ENCODE measurements at regions not wholly inside any gene's neighbourhood (a gene's known extent, or its start where the extent isn't known, plus 50 kb on each side); places are given as distances from the start of the nearest gene placed in this dataset.

- H3K36me3 ChIP-seq: no peaks in the 10 kb centered on the region
- H3K9me3 ChIP-seq: no peaks in the 10 kb centered on the region
- no peak overlapping the region for H3K27ac ChIP-seq
- intact Hi-C loops (cut with DNase I): loop anchor here (10.0 kb wide), 1 partner anchor 270 kb away; no protein-coding TSS in a partner anchor
- TF ChIP-seq CTCF (IDR thresholded peaks at IDR 0.05) (no peak), POLR2A (IDR thresholded peaks at IDR 0.05) (no peak)
- H3K4me1 ChIP-seq: peaks cover 0 to 6% of the 10 kb centered on the region in 2 donors
- no peaks in the 10 kb centered on the region for H3K27me3 ChIP-seq
- DNase-seq: no peak
- no peak overlapping the region for H3K4me3 ChIP-seq (replicated peaks in 1 of 3)
- 72 to 73% methylated on average over 14 of the region's 14 CpGs for WGBS, 2 donors
Observed at GRCh38 chr2:16224298-16225045, 284.1 kb downstream of the MYCN start.

GRCh38 chr2:16223841-16224177 lies 283.5 kb downstream of the MYCN start:
- no peaks in the 10 kb centered on the region for H3K36me3 ChIP-seq
- H3K4me3 ChIP-seq (replicated peaks in 1 of 3): no peak overlapping the region
- H3K27ac ChIP-seq: no peak overlapping the region
- peaks cover 0 to 6% of the 10 kb centered on the region in 2 donors for H3K4me1 ChIP-seq
- no peak for DNase-seq
- TF ChIP-seq POLR2A (IDR thresholded peaks at IDR 0.05): no peak
- no peak for TF ChIP-seq CTCF (IDR thresholded peaks at IDR 0.05)
- no peaks in the 10 kb centered on the region for H3K9me3 ChIP-seq
- 85 to 92% methylated on average over 2 to 3 of the region's 3 CpGs for WGBS, 2 donors
- intact Hi-C loops (cut with DNase I): loop anchor here (10.0 kb wide), 1 partner anchor 271 kb away; no protein-coding TSS in a partner anchor
- H3K27me3 ChIP-seq: no peaks in the 10 kb centered on the region

- no peak for TF ChIP-seq POLR2A (IDR thresholded peaks at IDR 0.05)
- TF ChIP-seq CTCF (IDR thresholded peaks at IDR 0.05): no peak
- 75 to 82% methylated on average over 12 to 13 of the region's 13 CpGs for WGBS, 2 donors
- no peak overlapping the region for H3K4me3 ChIP-seq (replicated peaks in 1 of 3)
- no peak for DNase-seq
- H3K36me3 ChIP-seq: no peaks in the 10 kb centered on the region
- no peaks in the 10 kb centered on the region for H3K27me3 ChIP-seq
- no peaks in the 10 kb centered on the region for H3K9me3 ChIP-seq
- intact Hi-C loops (cut with DNase I): loop anchor here (10.0 kb wide), 1 partner anchor 272 kb away; no protein-coding TSS in a partner anchor
- peaks cover 0 to 6% of the 10 kb centered on the region in 2 donors for H3K4me1 ChIP-seq
- H3K27ac ChIP-seq: no peak overlapping the region
Observed at GRCh38 chr2:16223161-16223840, 283.0 kb downstream of the MYCN start.

- Histone ChIP-seq H3K27ac (no peak overlapping the region), H3K36me3 (no peaks in the 10 kb centered on the region), H3K4me1 (peaks cover 0 to 6% of the 10 kb centered on the region in 2 donors), H3K27me3 (no peaks in the 10 kb centered on the region), H3K4me3 (replicated peaks in 1 of 3) (no peak overlapping the region), H3K9me3 (no peaks in the 10 kb centered on the region)
- intact Hi-C loops (cut with DNase I): loop anchor here (10.0 kb wide), 1 partner anchor 272 kb away; no protein-coding TSS in a partner anchor
- TF ChIP-seq CTCF (IDR thresholded peaks at IDR 0.05) (no peak), POLR2A (IDR thresholded peaks at IDR 0.05) (no peak)
- 94 to 100% methylated on average over 2 of the region's 2 CpGs for WGBS, 2 donors
- no peak for DNase-seq
Observed at GRCh38 chr2:16222326-16222725, 282.0 kb downstream of the MYCN start.

Measured in thyroid gland (tissue), 4 donors.